ENCODE measurements at regions not wholly inside any gene's neighbourhood (a gene's known extent, or its start where the extent isn't known, plus 50 kb on each side); places are given as distances from the start of the nearest gene placed in this dataset.
A peak's percentile ranks its signal among the peaks of the same experiment; 100 is the strongest.

- Histone ChIP-seq H3K9ac (ENCODE audit: insufficient read depth, low read depth, low read length) (no peak overlapping the region), H3K4me1 (ENCODE audit: insufficient read depth, low read length) (no peaks in the 10 kb centered on the region), H3K9me3 (ENCODE audit: low read length) (peaks cover 40% of the 10 kb centered on the region), H3K4me3 (replicated peaks in 1 of 3; ENCODE audit: insufficient read depth in 1 of 3, low read depth in 2 of 3, low read length in 3 of 3) (no peak overlapping the region), H2AFZ (ENCODE audit: low read length) (no peak overlapping the region), H3K27me3 (ENCODE audit: control insufficient read depth in 1 of 2, insufficient read depth in 2 of 2, low read length in 2 of 2) (no peaks in the 10 kb centered on the region), H3K27ac (ENCODE audit: extremely low read length, insufficient read depth, low read length) (no peak overlapping the region), H3K4me2 (ENCODE audit: low read depth, low read length) (no peak overlapping the region), H3K79me2 (ENCODE audit: insufficient read depth, low read length) (no peaks in the 10 kb centered on the region), H4K20me1 (ENCODE audit: insufficient read depth, low read length) (no peaks in the 10 kb centered on the region), H3K36me3 (replicated peaks in 1 of 2; ENCODE audit: control insufficient read depth in 1 of 2, insufficient read depth in 2 of 2, low read length in 2 of 2) (no peaks in the 10 kb centered on the region)
- no peak for FAIRE-seq
- no peak for DNase-seq (ENCODE audit: low spot score)
- TF ChIP-seq RELA (CRISPR knock-in tag; IDR thresholded peaks at IDR 0.05) (no peak), ZKSCAN5 (CRISPR knock-in tag; IDR thresholded peaks at IDR 0.05) (no peak), ZNF512B (CRISPR knock-in tag; IDR thresholded peaks at IDR 0.05; ENCODE audit: borderline replicate concordance) (no peak), MAFG (CRISPR knock-in tag; IDR thresholded peaks at IDR 0.05) (no peak)
- in situ Hi-C loops (cut with HindIII; ENCODE audit: extremely low pct_ligation_motif_present, low pct_unique_long_range_greater_than_20kb) (no loop called here), intact Hi-C loops (cut with micrococcal nuclease; ENCODE audit: unreplicated experiment) (no loop called here)
- 10% methylated on average over 3 of the region's 3 CpGs for WGBS (ENCODE audit: low lambda C conversion rate)
- no TSS peak for BruUV-seq (replicated peaks)
- CTCF ChIA-PET (ENCODE audit: low intra/inter-chr PET ratio, low total read pairs), result no interaction called here
- POLR2A ChIA-PET, result no interaction called here
- no peak for ATAC-seq
These were observed 229.2 kb upstream of the ZFP64 start for GRCh38 chr20:52420805-52421204.

GRCh38 chr20:52419205-52419604, 227.6 kb upstream of the ZFP64 start:
- H3K36me3 ChIP-seq (replicated peaks in 1 of 2; ENCODE audit: control insufficient read depth in 1 of 2, insufficient read depth in 2 of 2, low read length in 2 of 2), result no peaks in the 10 kb centered on the region
- H3K4me1 ChIP-seq (ENCODE audit: insufficient read depth, low read length), result no peaks in the 10 kb centered on the region
- no peaks in the 10 kb centered on the region for H4K20me1 ChIP-seq (ENCODE audit: insufficient read depth, low read length)
- H2AFZ ChIP-seq (ENCODE audit: low read length), result no peak overlapping the region
- FAIRE-seq (no peak), DNase-seq (ENCODE audit: low spot score) (no peak), ATAC-seq (no peak)
- no peak overlapping the region for H3K4me2 ChIP-seq (ENCODE audit: low read depth, low read length)
- TF ChIP-seq ISX (CRISPR knock-in tag; conservative IDR thresholded peaks at IDR 0.05) (no peak), ZNF564 (CRISPR knock-in tag; IDR thresholded peaks at IDR 0.05) (peak; percentile 98), GABPB1 (CRISPR knock-in tag; IDR thresholded peaks at IDR 0.05) (no peak)
- POLR2A ChIA-PET, result no interaction called here
- no peaks in the 10 kb centered on the region for H3K27me3 ChIP-seq (ENCODE audit: control insufficient read depth in 1 of 2, insufficient read depth in 2 of 2, low read length in 2 of 2)
- BruUV-seq (replicated peaks), result no TSS peak
- H3K9ac ChIP-seq (ENCODE audit: insufficient read depth, low read depth, low read length), result no peak overlapping the region
- 0% methylated on average over 2 of the region's 2 CpGs for WGBS (ENCODE audit: low lambda C conversion rate)
- intact Hi-C loops (cut with micrococcal nuclease; ENCODE audit: unreplicated experiment) (no loop called here), in situ Hi-C loops (cut with HindIII; ENCODE audit: extremely low pct_ligation_motif_present, low pct_unique_long_range_greater_than_20kb) (no loop called here)
- no peaks in the 10 kb centered on the region for H3K79me2 ChIP-seq (ENCODE audit: insufficient read depth, low read length)
- H3K27ac ChIP-seq (ENCODE audit: extremely low read length, insufficient read depth, low read length), result no peak overlapping the region
- H3K9me3 ChIP-seq (ENCODE audit: low read length), result peaks cover 37% of the 10 kb centered on the region
- CTCF ChIA-PET (ENCODE audit: low intra/inter-chr PET ratio, low total read pairs), result no interaction called here
- H3K4me3 ChIP-seq (replicated peaks in 1 of 3; ENCODE audit: insufficient read depth in 1 of 3, low read depth in 2 of 3, low read length in 3 of 3), result no peak overlapping the region
